Suprapubic skin (tissue), 4 donors: ENCODE measurements at regions not wholly inside any gene's neighbourhood (a gene's known extent, or its start where the extent isn't known, plus 50 kb on each side); places are given as distances from the start of the nearest gene placed in this dataset.

Experiments
- EP300 ChIP-seq: sonication (generic); formaldehyde crosslinking; IDR thresholded peaks from one replicate; pipeline ENCODE4 v1.6.1; 2017; ENCODE audit warnings: antibody characterized with exemption
- POLR2A ChIP-seq, 2 donors: fragments of 450-650 bp; IDR thresholded peaks; one replicate each; pipeline ENCODE4 v1.6.1; 2017; ENCODE audit warnings: antibody characterized with exemption in 2 of 2, mild to moderate bottlenecking in 2 of 2, moderate library complexity in 2 of 2
- POLR2AphosphoS5 ChIP-seq, 3 donors: sonication (generic); formaldehyde crosslinking; IDR thresholded peaks; one replicate each; pipeline ENCODE4 v1.6.1; 2017; ENCODE audit warnings: antibody characterized with exemption in 3 of 3
- TF ChIP-seq, protein P1 (sequence below), 2 donors: fragments of 200-600 bp in 1 of 2; fragments of 450-650 bp in 1 of 2; sonication (generic) in 1 of 2; IDR thresholded peaks; one replicate each; pipeline ENCODE4 v1.5.1; 2016 to 2019; ENCODE audit warnings: antibody characterized with exemption in 2 of 2, mild to moderate bottlenecking in 1 of 2, moderate library complexity in 1 of 2

DNA sequence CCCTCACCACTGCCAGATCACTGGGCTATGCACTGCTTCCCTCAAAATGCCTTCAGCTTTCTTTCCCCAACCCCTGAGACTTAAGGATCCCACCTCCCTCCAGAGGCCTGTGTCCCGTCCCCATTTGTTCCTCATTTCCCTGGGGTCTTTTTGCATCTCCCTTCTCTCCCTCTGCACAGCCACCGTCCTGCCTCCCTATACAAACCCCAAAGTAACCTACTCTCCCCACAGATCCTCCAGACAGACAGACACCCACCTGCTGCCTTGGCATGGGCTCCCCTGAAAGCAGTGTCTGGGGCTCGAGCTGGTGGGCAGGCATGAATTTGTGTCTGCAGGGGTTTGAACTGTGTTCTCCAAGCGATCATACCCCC is 69.4 kb upstream of the TNRC6C start:
- TF ChIP-seq, protein P1, sequence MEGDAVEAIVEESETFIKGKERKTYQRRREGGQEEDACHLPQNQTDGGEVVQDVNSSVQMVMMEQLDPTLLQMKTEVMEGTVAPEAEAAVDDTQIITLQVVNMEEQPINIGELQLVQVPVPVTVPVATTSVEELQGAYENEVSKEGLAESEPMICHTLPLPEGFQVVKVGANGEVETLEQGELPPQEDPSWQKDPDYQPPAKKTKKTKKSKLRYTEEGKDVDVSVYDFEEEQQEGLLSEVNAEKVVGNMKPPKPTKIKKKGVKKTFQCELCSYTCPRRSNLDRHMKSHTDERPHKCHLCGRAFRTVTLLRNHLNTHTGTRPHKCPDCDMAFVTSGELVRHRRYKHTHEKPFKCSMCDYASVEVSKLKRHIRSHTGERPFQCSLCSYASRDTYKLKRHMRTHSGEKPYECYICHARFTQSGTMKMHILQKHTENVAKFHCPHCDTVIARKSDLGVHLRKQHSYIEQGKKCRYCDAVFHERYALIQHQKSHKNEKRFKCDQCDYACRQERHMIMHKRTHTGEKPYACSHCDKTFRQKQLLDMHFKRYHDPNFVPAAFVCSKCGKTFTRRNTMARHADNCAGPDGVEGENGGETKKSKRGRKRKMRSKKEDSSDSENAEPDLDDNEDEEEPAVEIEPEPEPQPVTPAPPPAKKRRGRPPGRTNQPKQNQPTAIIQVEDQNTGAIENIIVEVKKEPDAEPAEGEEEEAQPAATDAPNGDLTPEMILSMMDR (IDR thresholded peaks at IDR 0.05), result no peak
- TF ChIP-seq POLR2AphosphoS5 (IDR thresholded peaks at IDR 0.05), result no peak
- TF ChIP-seq POLR2A (IDR thresholded peaks at IDR 0.05), result no peak
- TF ChIP-seq EP300, result no peak
